ENCODE measurements at regions not wholly inside any gene's neighbourhood (a gene's known extent, or its start where the extent isn't known, plus 50 kb on each side); places are given as distances from the start of the nearest gene placed in this dataset.

DNA sequence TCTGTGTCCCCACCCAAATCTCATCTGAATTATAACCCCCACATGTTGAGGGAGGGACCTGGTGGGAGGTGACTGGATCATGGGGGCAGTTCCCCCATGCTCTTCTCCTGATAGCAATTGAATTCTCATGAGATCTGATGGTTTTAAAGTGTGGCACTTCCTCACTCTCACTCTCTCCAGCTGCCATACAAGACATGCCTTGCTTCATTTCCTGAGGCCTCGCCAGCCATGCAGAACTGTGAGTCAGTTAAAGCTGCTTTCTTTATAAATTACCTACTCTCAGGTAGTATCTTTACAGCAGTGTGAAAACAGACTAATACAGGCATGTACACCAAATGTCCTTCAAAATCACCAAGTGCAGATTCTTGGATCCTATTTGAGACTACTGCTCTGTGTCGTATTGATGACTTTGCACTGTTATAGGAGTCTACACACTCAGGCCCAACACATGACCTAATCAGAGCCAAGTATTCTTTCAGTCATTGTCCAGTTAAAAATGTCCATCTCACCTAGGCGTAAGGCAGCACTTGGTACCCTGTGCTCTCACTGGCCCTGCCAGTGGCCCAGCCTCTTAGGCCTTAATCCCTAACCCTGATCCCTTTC lies 52.8 kb upstream of the UST start:
- TF ChIP-seq POLR2A (IDR thresholded peaks at IDR 0.05; ENCODE audit: low read depth, low read length) (no peak), POLR2AphosphoS5 (IDR thresholded peaks at IDR 0.05; ENCODE audit: low read depth, low read length) (no peak), TAF1 (IDR thresholded peaks at IDR 0.05; ENCODE audit: borderline replicate concordance, low read depth, low read length) (no peak)

Measured in GM12892 (cell line).